ENCODE measurements at regions not wholly inside any gene's neighbourhood (a gene's known extent, or its start where the extent isn't known, plus 50 kb on each side); places are given as distances from the start of the nearest gene placed in this dataset.
"Not testable (repeated sequence)": the region's sequence is repeated elsewhere in the genome, so short reads cannot be mapped to it uniquely, and the experiment has no call there.

DNA sequence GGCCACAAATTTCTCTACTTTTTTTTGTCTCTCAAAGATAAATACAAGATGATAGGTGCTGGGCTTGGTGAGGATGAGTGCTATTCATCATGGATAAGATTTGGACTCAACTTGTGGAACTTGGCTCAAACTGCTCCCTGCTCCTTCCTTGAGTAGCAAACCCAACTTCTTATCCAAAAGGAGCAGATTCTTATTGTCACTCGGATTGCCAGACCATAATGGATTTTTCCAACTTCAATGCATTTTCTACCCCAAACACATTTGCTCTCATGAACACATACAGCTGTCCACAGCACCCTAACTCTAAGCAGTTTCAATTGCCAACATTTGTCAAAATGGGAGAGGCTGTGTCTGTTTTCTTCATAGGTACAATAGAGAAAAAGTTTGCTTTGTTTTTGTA is 99.5 kb upstream of the APCDD1 start:
- H4K5ac ChIP-seq (ENCODE audit: low read length): no peak overlapping the region
- H3K56ac ChIP-seq (ENCODE audit: low read length): no peak overlapping the region
- no peaks in the 10 kb centered on the region for H3K4me1 ChIP-seq (ENCODE audit: control insufficient read depth, low read depth, low read length)
- no peaks in the 10 kb centered on the region for H3K79me1 ChIP-seq (ENCODE audit: low read length)
- no CpG with 5 or more reads among the region's 1 CpG for WGBS (ENCODE audit: extremely low coverage, insufficient coverage, low lambda C conversion rate)
- H3K18ac ChIP-seq (ENCODE audit: low read length): no peak overlapping the region
- no peak overlapping the region for H3K23ac ChIP-seq (ENCODE audit: low read length)
- H3K9ac ChIP-seq (ENCODE audit: low read length): no peak overlapping the region
- no peak overlapping the region for H2AK5ac ChIP-seq (ENCODE audit: low read length)
- no peak overlapping the region for H2BK15ac ChIP-seq (replicated peaks; ENCODE audit: low read depth)
- no peak overlapping the region for H3K4ac ChIP-seq (ENCODE audit: low read depth, low read length)
- no peak for DNase-seq
- no peak overlapping the region for H2BK5ac ChIP-seq (ENCODE audit: low read length)
- H3K36me3 ChIP-seq (ENCODE audit: control insufficient read depth, insufficient read depth, low read length): no peaks in the 10 kb centered on the region
- H3K4me2 ChIP-seq (ENCODE audit: low read length): no peak overlapping the region
- no peak overlapping the region for H4K8ac ChIP-seq (ENCODE audit: low read depth, low read length)
- H2BK120ac ChIP-seq (ENCODE audit: low read depth, low read length): no peak overlapping the region
- no peak overlapping the region for H3K4me3 ChIP-seq (ENCODE audit: low read length)
- no peak overlapping the region for H3K27ac ChIP-seq (ENCODE audit: low read depth, low read length)
- H3K79me2 ChIP-seq (ENCODE audit: control insufficient read depth, insufficient read depth, low read length): no peaks in the 10 kb centered on the region
- H3K27me3 ChIP-seq (ENCODE audit: insufficient read depth, low read length, poor library complexity): no peaks in the 10 kb centered on the region

DNA sequence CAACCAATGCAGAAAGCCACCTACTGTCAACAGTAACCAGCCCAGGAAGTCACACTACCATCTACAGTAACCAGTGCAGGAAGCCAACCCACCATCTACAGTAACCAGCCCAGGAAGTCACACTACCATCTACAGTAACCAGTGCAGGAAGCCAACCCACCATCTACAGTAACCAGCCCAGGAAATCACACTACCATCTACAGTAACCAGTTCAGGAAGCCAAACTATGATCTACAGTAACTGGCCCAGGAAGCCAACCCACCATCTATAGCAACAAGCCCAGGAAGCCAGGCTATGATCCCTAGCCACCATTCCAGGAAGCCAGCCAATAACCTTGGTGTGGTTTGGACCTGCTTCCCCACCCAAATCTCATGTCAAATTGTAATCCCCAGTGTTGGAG is 97.4 kb upstream of the APCDD1 start:
- H3K9ac ChIP-seq (ENCODE audit: low read length); H4K8ac ChIP-seq (ENCODE audit: low read depth, low read length); DNase-seq: not testable (repeated sequence)

DNA sequence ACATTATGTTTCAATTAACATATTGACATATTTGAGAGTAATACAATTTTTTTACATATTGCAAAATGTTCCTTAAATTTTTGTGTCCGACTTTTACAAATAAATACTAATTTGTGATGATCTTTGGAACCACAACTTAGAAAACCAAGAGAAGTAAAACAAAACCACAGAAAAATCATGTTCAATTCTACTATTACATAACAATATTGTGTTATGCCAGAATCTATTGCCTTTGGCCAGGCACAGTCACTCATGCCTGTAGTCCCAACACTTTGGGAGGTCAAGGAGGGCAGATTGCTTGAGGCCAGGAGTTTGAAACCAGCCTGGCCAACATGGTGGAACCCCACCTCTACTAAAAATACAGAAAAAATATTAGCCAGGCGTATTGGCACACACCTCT is 92.8 kb upstream of the APCDD1 start:
- Histone ChIP-seq H3K79me1 (ENCODE audit: low read length) (no peaks in the 10 kb centered on the region), H3K23ac (ENCODE audit: low read length) (no peak overlapping the region), H3K4me2 (ENCODE audit: low read length) (no peak overlapping the region), H3K27ac (ENCODE audit: low read depth, low read length) (no peak overlapping the region), H3K18ac (ENCODE audit: low read length) (no peak overlapping the region), H2BK15ac (replicated peaks; ENCODE audit: low read depth) (no peak overlapping the region), H4K8ac (ENCODE audit: low read depth, low read length) (no peak overlapping the region), H4K5ac (ENCODE audit: low read length) (no peak overlapping the region), H3K36me3 (ENCODE audit: control insufficient read depth, insufficient read depth, low read length) (no peaks in the 10 kb centered on the region), H3K56ac (ENCODE audit: low read length) (no peak overlapping the region), H3K4me1 (ENCODE audit: control insufficient read depth, low read depth, low read length) (no peaks in the 10 kb centered on the region), H2BK120ac (ENCODE audit: low read depth, low read length) (no peak overlapping the region), H3K9ac (ENCODE audit: low read length) (no peak overlapping the region), H2BK5ac (ENCODE audit: low read length) (no peak overlapping the region), H3K79me2 (ENCODE audit: control insufficient read depth, insufficient read depth, low read length) (no peaks in the 10 kb centered on the region), H3K4ac (ENCODE audit: low read depth, low read length) (no peak overlapping the region), H3K4me3 (ENCODE audit: low read length) (no peak overlapping the region), H2AK5ac (ENCODE audit: low read length) (no peak overlapping the region), H3K27me3 (ENCODE audit: insufficient read depth, low read length, poor library complexity) (no peaks in the 10 kb centered on the region)
- no peak for DNase-seq
- WGBS (ENCODE audit: extremely low coverage, insufficient coverage, low lambda C conversion rate): no CpG with 5 or more reads among the region's 2 CpGs

More for the DNA sequence above, 97.4 kb upstream of the APCDD1 start:
- H2AK5ac ChIP-seq (ENCODE audit: low read length); H3K4me1 ChIP-seq (ENCODE audit: control insufficient read depth, low read depth, low read length); H4K5ac ChIP-seq (ENCODE audit: low read length); H3K56ac ChIP-seq (ENCODE audit: low read length); H3K27ac ChIP-seq (ENCODE audit: low read depth, low read length); H2BK15ac ChIP-seq (replicated peaks; ENCODE audit: low read depth); H3K27me3 ChIP-seq (ENCODE audit: insufficient read depth, low read length, poor library complexity); H3K79me1 ChIP-seq (ENCODE audit: low read length); H3K36me3 ChIP-seq (ENCODE audit: control insufficient read depth, insufficient read depth, low read length); H2BK120ac ChIP-seq (ENCODE audit: low read depth, low read length); H3K4me3 ChIP-seq (ENCODE audit: low read length); H2BK5ac ChIP-seq (ENCODE audit: low read length); H3K18ac ChIP-seq (ENCODE audit: low read length); H3K23ac ChIP-seq (ENCODE audit: low read length); H3K4ac ChIP-seq (ENCODE audit: low read depth, low read length); H3K4me2 ChIP-seq (ENCODE audit: low read length); H3K79me2 ChIP-seq (ENCODE audit: control insufficient read depth, insufficient read depth, low read length): not testable (repeated sequence)

DNA sequence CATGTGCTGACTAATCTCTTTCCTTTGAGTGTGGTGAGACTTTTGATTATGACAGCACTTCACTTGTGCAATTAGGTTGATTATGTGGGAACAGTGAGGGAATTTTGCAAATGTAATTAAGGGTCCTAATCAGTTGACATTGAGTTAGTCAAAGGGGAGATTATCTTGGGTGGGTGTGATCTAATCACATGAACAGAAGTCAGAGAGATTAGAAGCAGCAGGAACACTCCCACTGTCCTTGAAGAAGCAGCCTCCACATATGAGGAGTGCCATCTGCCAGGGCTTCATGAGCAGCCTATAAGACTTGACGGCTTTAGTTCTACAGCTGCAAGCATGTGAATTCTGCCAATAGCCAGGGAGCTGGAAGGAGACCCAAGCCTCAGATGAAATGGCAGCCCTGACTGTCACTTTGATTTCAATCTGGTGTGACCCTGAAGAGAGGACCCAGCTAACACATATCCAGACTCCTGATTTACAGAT is 89.4 kb upstream of the APCDD1 start:
- Histone ChIP-seq H2BK15ac (replicated peaks; ENCODE audit: low read depth) (no peak overlapping the region), H3K4me2 (ENCODE audit: low read length) (no peak overlapping the region), H3K4ac (ENCODE audit: low read depth, low read length) (no peak overlapping the region), H3K79me2 (ENCODE audit: control insufficient read depth, insufficient read depth, low read length) (no peaks in the 10 kb centered on the region), H3K36me3 (ENCODE audit: control insufficient read depth, insufficient read depth, low read length) (no peaks in the 10 kb centered on the region), H3K4me3 (ENCODE audit: low read length) (no peak overlapping the region), H2BK120ac (ENCODE audit: low read depth, low read length) (no peak overlapping the region), H2BK5ac (ENCODE audit: low read length) (no peak overlapping the region), H4K5ac (ENCODE audit: low read length) (no peak overlapping the region), H4K8ac (ENCODE audit: low read depth, low read length) (no peak overlapping the region), H3K56ac (ENCODE audit: low read length) (no peak overlapping the region), H3K9ac (ENCODE audit: low read length) (no peak overlapping the region), H3K27me3 (ENCODE audit: insufficient read depth, low read length, poor library complexity) (no peaks in the 10 kb centered on the region), H3K27ac (ENCODE audit: low read depth, low read length) (no peak overlapping the region), H2AK5ac (ENCODE audit: low read length) (no peak overlapping the region), H3K4me1 (ENCODE audit: control insufficient read depth, low read depth, low read length) (no peaks in the 10 kb centered on the region), H3K18ac (ENCODE audit: low read length) (no peak overlapping the region), H3K79me1 (ENCODE audit: low read length) (no peaks in the 10 kb centered on the region), H3K23ac (ENCODE audit: low read length) (no peak overlapping the region)
- no CpG with 5 or more reads among the region's 1 CpG for WGBS (ENCODE audit: extremely low coverage, insufficient coverage, low lambda C conversion rate)
- peak; percentile 93 for DNase-seq

DNA sequence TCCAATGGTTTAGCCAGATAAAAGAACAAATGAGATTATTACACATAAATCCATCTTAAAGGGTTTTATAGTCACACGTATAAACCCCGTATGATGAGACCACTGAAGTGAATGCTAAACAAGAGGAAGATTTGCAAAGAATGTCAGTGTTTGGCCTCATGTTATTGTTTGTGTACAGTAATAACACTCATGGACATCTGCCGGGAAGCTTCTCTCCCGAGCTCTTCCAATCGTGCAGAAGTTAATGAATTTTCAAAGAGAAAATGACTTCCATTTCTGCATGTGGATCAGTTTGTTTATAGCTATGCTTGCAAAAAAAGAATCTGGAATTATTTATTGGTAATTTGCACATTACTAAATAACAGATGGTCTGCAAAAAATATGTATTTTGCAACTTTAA is 88.5 kb upstream of the APCDD1 start:
- Histone ChIP-seq H3K36me3 (ENCODE audit: control insufficient read depth, insufficient read depth, low read length) (no peaks in the 10 kb centered on the region), H3K79me2 (ENCODE audit: control insufficient read depth, insufficient read depth, low read length) (no peaks in the 10 kb centered on the region), H3K56ac (ENCODE audit: low read length) (no peak overlapping the region), H4K5ac (ENCODE audit: low read length) (no peak overlapping the region), H2BK15ac (replicated peaks; ENCODE audit: low read depth) (no peak overlapping the region), H3K27me3 (ENCODE audit: insufficient read depth, low read length, poor library complexity) (no peaks in the 10 kb centered on the region), H3K23ac (ENCODE audit: low read length) (no peak overlapping the region), H2BK5ac (ENCODE audit: low read length) (no peak overlapping the region), H3K4me1 (ENCODE audit: control insufficient read depth, low read depth, low read length) (no peaks in the 10 kb centered on the region), H3K9ac (ENCODE audit: low read length) (no peak overlapping the region), H3K4me2 (ENCODE audit: low read length) (no peak overlapping the region), H3K79me1 (ENCODE audit: low read length) (no peaks in the 10 kb centered on the region), H3K4ac (ENCODE audit: low read depth, low read length) (no peak overlapping the region), H3K4me3 (ENCODE audit: low read length) (no peak overlapping the region), H3K27ac (ENCODE audit: low read depth, low read length) (no peak overlapping the region), H2BK120ac (ENCODE audit: low read depth, low read length) (no peak overlapping the region), H3K18ac (ENCODE audit: low read length) (no peak overlapping the region), H4K8ac (ENCODE audit: low read depth, low read length) (no peak overlapping the region), H2AK5ac (ENCODE audit: low read length) (no peak overlapping the region)
- no peak for DNase-seq
- WGBS (ENCODE audit: extremely low coverage, insufficient coverage, low lambda C conversion rate): no CpG with 5 or more reads among the region's 5 CpGs

DNA sequence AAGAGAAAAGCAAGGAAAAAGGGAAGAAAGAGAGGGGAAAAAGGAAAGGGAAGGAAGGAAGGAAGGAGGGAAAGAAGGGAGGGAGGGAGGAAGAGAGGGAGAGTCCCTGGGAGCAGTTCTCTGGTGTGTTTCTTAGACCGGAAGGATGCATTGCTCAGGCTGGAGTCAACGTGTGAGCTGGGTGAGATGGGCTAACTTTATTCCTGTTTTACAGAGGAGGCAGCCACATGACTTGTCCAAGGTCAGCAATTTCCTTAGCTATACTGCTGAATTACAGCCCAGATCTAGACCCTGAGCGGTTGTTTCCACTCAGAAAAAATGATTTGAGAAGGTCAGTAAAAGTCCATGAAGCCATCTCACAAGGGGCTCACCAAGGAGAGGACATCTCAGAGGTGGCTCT is 86.6 kb upstream of the APCDD1 start:
- DNase-seq: no peak
- Histone ChIP-seq H3K79me1 (ENCODE audit: low read length) (no peaks in the 10 kb centered on the region), H3K4me2 (ENCODE audit: low read length) (no peak overlapping the region), H2BK120ac (ENCODE audit: low read depth, low read length) (no peak overlapping the region), H3K36me3 (ENCODE audit: control insufficient read depth, insufficient read depth, low read length) (no peaks in the 10 kb centered on the region), H3K18ac (ENCODE audit: low read length) (no peak overlapping the region), H3K79me2 (ENCODE audit: control insufficient read depth, insufficient read depth, low read length) (no peaks in the 10 kb centered on the region), H3K27ac (ENCODE audit: low read depth, low read length) (no peak overlapping the region), H3K9ac (ENCODE audit: low read length) (no peak overlapping the region), H3K4ac (ENCODE audit: low read depth, low read length) (no peak overlapping the region), H2BK5ac (ENCODE audit: low read length) (no peak overlapping the region), H3K56ac (ENCODE audit: low read length) (no peak overlapping the region), H2AK5ac (ENCODE audit: low read length) (no peak overlapping the region), H3K27me3 (ENCODE audit: insufficient read depth, low read length, poor library complexity) (no peaks in the 10 kb centered on the region), H2BK15ac (replicated peaks; ENCODE audit: low read depth) (no peak overlapping the region), H3K4me3 (ENCODE audit: low read length) (no peak overlapping the region), H4K5ac (ENCODE audit: low read length) (no peak overlapping the region), H4K8ac (ENCODE audit: low read depth, low read length) (no peak overlapping the region), H3K23ac (ENCODE audit: low read length) (no peak overlapping the region), H3K4me1 (ENCODE audit: control insufficient read depth, low read depth, low read length) (peaks cover 2% of the 10 kb centered on the region)
- WGBS (ENCODE audit: extremely low coverage, insufficient coverage, low lambda C conversion rate): no CpG with 5 or more reads among the region's 3 CpGs

All from mesendoderm (in vitro differentiated cells).